BJ (cell line): ENCODE measurements at regions not wholly inside any gene's neighbourhood (a gene's known extent, or its start where the extent isn't known, plus 50 kb on each side); places are given as distances from the start of the nearest gene placed in this dataset.
"Not testable (repeated sequence)": the region's sequence is repeated elsewhere in the genome, so short reads cannot be mapped to it uniquely, and the experiment has no call there.

Experiments
- CTCF ChIA-PET: fragments of 350-600 bp; formaldehyde crosslinking; extraction: SDS; loops from one replicate; lab custom pipeline; 2021; ENCODE audit warnings: antibody characterized with exemption, inconsistent platforms; lab: Yijun Ruan, JAX
- POLR2A ChIA-PET: fragments of 300-600 bp; sonication (Branson Sonifier 250); formaldehyde crosslinking; extraction: SDS; loops from one replicate; lab custom pipeline; 2021; ENCODE audit warnings: antibody characterized with exemption; lab: Charles Lee
- DNase-seq: peaks from one replicate; pipeline ENCODE4 v3.0.0-alpha.2; 2011; ENCODE audit warnings: low read depth
- H3K27me3 ChIP-seq: 2 replicates; pipeline ENCODE4 v1.6.0; 2011; ENCODE audit warnings: low read length; ENCODE audit not compliant: control insufficient read depth, insufficient read depth
- H3K36me3 ChIP-seq: 2 replicates; pipeline ENCODE4 v1.5.1; 2011; ENCODE audit warnings: low read length; ENCODE audit not compliant: control insufficient read depth, insufficient read depth
- H3K4me3 ChIP-seq: 2 replicates; pipeline ENCODE4 v1.5.1; 2011; ENCODE audit warnings: low read depth, mild to moderate bottlenecking, control low read depth, low read length
- CTCF ChIP-seq: IDR thresholded peaks from 2 replicates; pipeline ENCODE4 v1.5.1; 2011; ENCODE audit warnings: low read depth, mild to moderate bottlenecking, control low read depth, inconsistent platforms, low read length, moderate library complexity; ENCODE audit not compliant: insufficient read depth

- no peak for TF ChIP-seq CTCF
- POLR2A ChIA-PET, result no interaction called here
- no peak for DNase-seq
- no peaks in the 10 kb centered on the region for H3K27me3 ChIP-seq
- CTCF ChIA-PET, result interaction anchor here (0.5 kb wide), 1 partner anchor 573 kb away, joined by 4 read pairs; no protein-coding TSS in a partner anchor
- no peak overlapping the region for H3K4me3 ChIP-seq
- H3K36me3 ChIP-seq, result no peaks in the 10 kb centered on the region
Measured at GRCh38 chr3:130569461-130570365, 52.7 kb downstream of the COL6A6 start.

DNA sequence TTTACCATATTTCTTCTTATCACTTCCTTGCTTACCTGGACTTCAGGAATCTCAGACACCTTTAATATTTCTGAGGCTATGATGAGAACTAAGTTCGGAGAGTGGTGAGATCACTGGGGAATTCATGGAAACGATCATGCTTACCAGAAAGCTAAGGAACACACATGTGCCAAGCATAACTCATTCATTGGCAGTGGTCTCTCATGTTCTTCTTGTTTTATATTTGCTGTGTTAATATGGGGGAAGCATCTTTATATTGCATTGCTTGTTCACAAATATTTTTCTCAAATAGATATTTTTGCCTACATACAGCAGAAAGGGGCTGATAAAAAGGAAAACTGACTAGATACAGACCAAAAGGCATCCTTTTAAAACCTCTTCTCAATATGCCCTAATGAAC, 55.8 kb downstream of the COL6A6 start:
- TF ChIP-seq CTCF, result no peak
- ChIA-PET CTCF (no interaction called here), POLR2A (no interaction called here)
- DNase-seq, result no peak
- Histone ChIP-seq H3K36me3 (no peaks in the 10 kb centered on the region), H3K4me3 (no peak overlapping the region), H3K27me3 (no peaks in the 10 kb centered on the region)

GRCh38 chr3:130576375-130577266, 59.6 kb downstream of the COL6A6 start:
- no peak overlapping the region for H3K4me3 ChIP-seq
- no peak for TF ChIP-seq CTCF
- ChIA-PET CTCF (interaction anchor here (0.6 kb wide), 1 partner anchor 86 kb away, joined by 3 read pairs; no protein-coding TSS in a partner anchor), POLR2A (no interaction called here)
- H3K27me3 ChIP-seq, result no peaks in the 10 kb centered on the region
- H3K36me3 ChIP-seq, result no peaks in the 10 kb centered on the region
- peak; percentile 40 for DNase-seq

DNA sequence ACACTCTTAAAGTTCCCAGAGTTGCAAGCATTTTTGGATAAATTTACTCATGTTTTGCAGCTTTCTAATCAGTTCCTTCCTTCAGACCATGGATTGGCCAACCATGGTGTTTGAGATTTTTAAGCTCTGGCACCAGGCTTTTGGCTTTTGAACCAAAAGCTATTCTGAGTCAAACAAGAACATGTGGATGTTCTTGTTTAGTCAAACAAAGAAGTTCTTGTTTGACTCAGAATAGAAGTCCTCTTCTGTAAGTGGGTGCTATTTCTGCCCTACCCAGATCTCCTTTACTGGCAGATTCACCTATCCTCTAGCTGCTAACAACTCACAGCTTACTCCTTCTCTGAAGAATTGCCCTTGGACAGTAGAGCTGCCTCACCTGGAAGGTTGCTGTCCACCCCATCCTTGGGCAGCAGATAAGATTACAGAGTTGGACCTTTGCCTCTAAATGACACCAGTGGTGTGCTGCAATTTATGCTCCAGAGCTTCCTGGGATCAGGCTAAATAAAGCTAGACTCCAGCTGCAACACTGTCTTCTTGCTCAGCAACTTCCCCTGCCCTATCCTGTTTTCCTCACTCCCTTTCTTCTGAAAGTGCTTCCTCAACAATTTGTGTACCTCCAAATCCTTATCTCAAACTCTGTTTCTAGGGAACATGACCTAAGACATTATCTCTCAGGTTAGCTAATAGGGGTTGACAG, 65.6 kb downstream of the COL6A6 start:
- CTCF ChIA-PET, result no interaction called here
- no peak for DNase-seq
- no peak for TF ChIP-seq CTCF
- H3K36me3 ChIP-seq, result no peaks in the 10 kb centered on the region
- no peaks in the 10 kb centered on the region for H3K27me3 ChIP-seq
- POLR2A ChIA-PET, result no interaction called here
- H3K4me3 ChIP-seq, result no peak overlapping the region

DNA sequence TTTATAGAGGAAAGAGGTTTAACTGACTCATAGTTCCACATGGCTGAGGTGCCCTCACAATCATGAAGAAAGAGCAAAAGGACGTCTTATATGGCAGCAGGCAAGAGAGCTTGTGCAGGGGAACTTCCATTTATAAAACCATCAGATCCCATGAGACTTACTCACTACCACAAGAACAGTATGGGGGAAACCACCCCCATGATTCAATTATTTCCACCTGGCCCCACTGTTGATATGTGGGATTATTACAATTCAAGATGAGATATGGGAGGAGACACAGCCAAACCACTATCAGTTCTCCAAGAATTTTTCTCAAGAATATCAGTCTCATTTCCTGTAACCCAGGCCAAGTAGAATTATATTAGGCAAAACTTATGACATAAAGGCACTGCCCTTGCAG, 77.8 kb downstream of the COL6A6 start:
- CTCF ChIA-PET, H3K27me3 ChIP-seq, DNase-seq, H3K4me3 ChIP-seq, POLR2A ChIA-PET, H3K36me3 ChIP-seq: not testable (repeated sequence)
